ENCODE measurements at regions not wholly inside any gene's neighbourhood (a gene's known extent, or its start where the extent isn't known, plus 50 kb on each side); places are given as distances from the start of the nearest gene placed in this dataset.

- Histone ChIP-seq H3K27me3 (ENCODE audit: control insufficient read depth, insufficient read depth, low read length) (no peaks in the 10 kb centered on the region; the same call in 1 of the 2 replicates), H3K36me3 (ENCODE audit: control insufficient read depth, insufficient read depth, low read length) (no peaks in the 10 kb centered on the region), H3K9me3 (ENCODE audit: control insufficient read depth, insufficient read depth, low read depth, low read length) (no peaks in the 10 kb centered on the region), H3K4me1 (ENCODE audit: control insufficient read depth, insufficient read depth, low read length) (no peaks in the 10 kb centered on the region), H3K4me3 (ENCODE audit: low read depth in 2 of 2, low read length in 2 of 2) (no peak overlapping the region), H3K27ac (ENCODE audit: low read length) (no peak overlapping the region)
- ChIA-PET POLR2A (interaction anchor here (0.6 kb wide), 2 partner anchors 23 to 664 kb away, joined by 3 to 9 read pairs; no protein-coding TSS in a partner anchor), CTCF (interaction anchor here (0.6 kb wide), 1 partner anchor 73 kb away, joined by 6 read pairs; no protein-coding TSS in a partner anchor)
- in situ Hi-C loops (cut with HindIII; ENCODE audit: low pct_unique_long_range_greater_than_20kb, low sequenced_read_pairs), result no loop called here
- no peak for ATAC-seq
- TF ChIP-seq SIN3A (IDR thresholded peaks at IDR 0.05; ENCODE audit: borderline replicate concordance, insufficient read depth, low read depth, low read length) (no peak), TCF7L2 (IDR thresholded peaks at IDR 0.05; ENCODE audit: low read depth, low read length) (no peak)
- TF ChIP-seq, protein P1, sequence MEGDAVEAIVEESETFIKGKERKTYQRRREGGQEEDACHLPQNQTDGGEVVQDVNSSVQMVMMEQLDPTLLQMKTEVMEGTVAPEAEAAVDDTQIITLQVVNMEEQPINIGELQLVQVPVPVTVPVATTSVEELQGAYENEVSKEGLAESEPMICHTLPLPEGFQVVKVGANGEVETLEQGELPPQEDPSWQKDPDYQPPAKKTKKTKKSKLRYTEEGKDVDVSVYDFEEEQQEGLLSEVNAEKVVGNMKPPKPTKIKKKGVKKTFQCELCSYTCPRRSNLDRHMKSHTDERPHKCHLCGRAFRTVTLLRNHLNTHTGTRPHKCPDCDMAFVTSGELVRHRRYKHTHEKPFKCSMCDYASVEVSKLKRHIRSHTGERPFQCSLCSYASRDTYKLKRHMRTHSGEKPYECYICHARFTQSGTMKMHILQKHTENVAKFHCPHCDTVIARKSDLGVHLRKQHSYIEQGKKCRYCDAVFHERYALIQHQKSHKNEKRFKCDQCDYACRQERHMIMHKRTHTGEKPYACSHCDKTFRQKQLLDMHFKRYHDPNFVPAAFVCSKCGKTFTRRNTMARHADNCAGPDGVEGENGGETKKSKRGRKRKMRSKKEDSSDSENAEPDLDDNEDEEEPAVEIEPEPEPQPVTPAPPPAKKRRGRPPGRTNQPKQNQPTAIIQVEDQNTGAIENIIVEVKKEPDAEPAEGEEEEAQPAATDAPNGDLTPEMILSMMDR (IDR thresholded peaks at IDR 0.05), result no peak
- DNase-seq (ENCODE audit: low read depth, low spot score), result no peak
- intact Hi-C loops (cut with micrococcal nuclease; ENCODE audit: unreplicated experiment), result no loop called here
- BruUV-seq (replicated peaks), result no TSS peak
These were observed 170.1 kb upstream of the ZFP64 start for GRCh38 chr20:52361650-52362049.

DNA sequence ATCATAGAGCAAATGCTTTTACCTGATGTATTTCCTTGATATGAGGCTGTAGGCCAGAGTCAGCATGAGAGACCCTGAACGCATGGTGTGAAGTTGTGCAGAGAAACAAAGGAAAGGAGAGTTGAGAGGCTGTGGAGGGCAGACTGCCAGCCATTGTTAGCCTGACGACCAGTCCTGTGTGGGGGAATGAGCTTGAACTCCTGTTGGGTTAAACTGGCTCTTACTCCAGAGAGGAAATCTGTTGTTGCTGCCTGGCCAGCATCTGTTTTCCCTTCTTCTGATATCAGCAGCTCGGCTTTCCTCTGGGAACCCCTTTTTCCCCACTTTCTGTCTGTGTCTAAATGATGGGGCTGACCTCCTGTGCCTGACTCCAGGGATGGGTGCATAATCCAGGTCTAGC, 158.2 kb upstream of the ZFP64 start:
- ChIA-PET CTCF (interaction anchor here (0.6 kb wide), 1 partner anchor 1399 kb away, joined by 3 read pairs; no protein-coding TSS in a partner anchor), POLR2A (no interaction called here)
- intact Hi-C loops (cut with micrococcal nuclease; ENCODE audit: unreplicated experiment), result no loop called here
- no peaks in the 10 kb centered on the region for H3K9me3 ChIP-seq (ENCODE audit: control insufficient read depth, insufficient read depth, low read depth, low read length)
- no peaks in the 10 kb centered on the region; the same call in 1 of the 2 replicates for H3K36me3 ChIP-seq (ENCODE audit: control insufficient read depth, insufficient read depth, low read length)
- no peak overlapping the region for H3K27ac ChIP-seq (ENCODE audit: low read length)
- no peaks in the 10 kb centered on the region for H3K27me3 ChIP-seq (ENCODE audit: control insufficient read depth, insufficient read depth, low read length)
- no TSS peak for BruUV-seq (replicated peaks)
- ATAC-seq, result no peak
- no peaks in the 10 kb centered on the region for H3K4me1 ChIP-seq (ENCODE audit: control insufficient read depth, insufficient read depth, low read length)
- TF ChIP-seq SIN3A (IDR thresholded peaks at IDR 0.05; ENCODE audit: borderline replicate concordance, insufficient read depth, low read depth, low read length) (no peak), TCF7L2 (IDR thresholded peaks at IDR 0.05; ENCODE audit: low read depth, low read length) (no peak), POLR2AphosphoS5 (IDR thresholded peaks at IDR 0.05; ENCODE audit: low read depth, low read length) (no peak), REST (IDR thresholded peaks at IDR 0.05; ENCODE audit: insufficient read depth in 1 of 2, low read depth in 2 of 2, low read length in 1 of 2) (no peak)
- TF ChIP-seq, protein P1 (IDR thresholded peaks at IDR 0.05), result no peak
- in situ Hi-C loops (cut with HindIII; ENCODE audit: low pct_unique_long_range_greater_than_20kb, low sequenced_read_pairs), result no loop called here
- no peak for DNase-seq (ENCODE audit: low read depth, low spot score)
- no peak overlapping the region for H3K4me3 ChIP-seq (ENCODE audit: low read depth in 2 of 2, low read length in 2 of 2)
